ENCODE measurements at regions not wholly inside any gene's neighbourhood (a gene's known extent, or its start where the extent isn't known, plus 50 kb on each side); places are given as distances from the start of the nearest gene placed in this dataset.

DNA sequence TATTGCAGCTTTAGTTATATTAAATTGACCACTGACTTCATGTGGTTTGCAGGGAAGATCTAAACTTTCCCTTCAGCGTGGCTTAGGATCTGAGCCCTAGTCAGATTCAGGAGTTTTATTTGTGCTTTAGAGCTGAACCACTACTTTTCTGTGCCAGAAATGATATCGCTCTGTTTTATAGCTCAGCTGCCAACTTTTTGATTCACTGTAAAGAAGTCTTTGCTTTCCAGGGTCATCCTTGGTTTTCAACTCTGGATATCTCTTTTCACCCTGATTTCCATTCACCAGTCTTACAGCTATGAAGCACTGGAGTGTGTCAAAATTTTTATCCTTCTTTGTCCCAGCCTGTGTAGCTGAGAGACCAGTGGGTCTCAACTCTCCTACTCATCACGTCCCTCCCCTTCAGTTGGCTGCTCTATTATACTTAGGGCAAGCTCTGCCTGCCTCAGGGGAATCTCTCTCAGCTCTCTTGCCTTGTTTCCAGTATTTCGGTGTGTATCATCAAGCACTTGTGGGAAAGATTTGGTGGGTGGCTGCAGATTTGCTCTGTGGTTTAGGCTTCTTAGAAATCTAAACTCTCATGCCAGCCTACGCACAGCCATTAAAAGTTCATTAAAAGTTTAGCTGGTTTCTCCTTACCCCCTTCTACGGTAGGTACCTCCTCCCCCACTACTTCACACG is 425.5 kb downstream of the TENT5A start:
- Histone ChIP-seq H3K27ac (ENCODE audit: low read length) (no peak overlapping the region), H3K9ac (ENCODE audit: low read depth, low read length) (no peak overlapping the region), H3K36me3 (ENCODE audit: insufficient read depth, low read depth, low read length) (no peaks in the 10 kb centered on the region), H3K4me3 (ENCODE audit: low read length) (no peak overlapping the region), H3K4me1 (ENCODE audit: insufficient read depth, low read length) (no peaks in the 10 kb centered on the region), H3K27me3 (ENCODE audit: insufficient read depth, low read length) (no peaks in the 10 kb centered on the region), H3K9me3 (ENCODE audit: insufficient read depth, low read depth, low read length) (no peaks in the 10 kb centered on the region)

DNA sequence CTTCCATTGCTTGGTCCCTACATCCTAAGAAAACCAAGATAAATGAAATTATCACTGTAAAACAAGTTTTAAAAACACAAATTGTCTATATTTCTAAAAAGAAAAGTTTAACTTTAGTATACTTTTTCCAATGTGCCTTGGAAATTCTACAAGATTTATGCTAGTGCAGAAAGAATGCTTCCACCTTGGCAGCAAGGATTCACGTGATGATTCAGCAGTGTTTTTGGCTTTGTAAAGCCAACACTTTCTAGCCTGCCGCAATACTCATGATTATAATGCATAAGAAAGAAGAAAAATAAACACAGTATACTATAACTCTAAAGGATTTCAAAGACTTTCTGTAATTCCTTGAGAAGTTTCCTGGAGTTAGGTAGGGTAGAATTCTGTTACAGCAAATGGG is 442.7 kb downstream of the TENT5A start:
- no peaks in the 10 kb centered on the region for H3K36me3 ChIP-seq (ENCODE audit: insufficient read depth, low read depth, low read length)
- H3K4me3 ChIP-seq (ENCODE audit: low read length): no peak overlapping the region
- no peak overlapping the region for H3K9ac ChIP-seq (ENCODE audit: low read depth, low read length)
- 0 out of 2 replicates have a peak, but pooled peaks cover 3% of the 10 kb centered on the region for H3K4me1 ChIP-seq (ENCODE audit: insufficient read depth, low read length)
- H3K27me3 ChIP-seq (ENCODE audit: insufficient read depth, low read length): no peaks in the 10 kb centered on the region
- peaks cover 11% of the 10 kb centered on the region; the same call in 1 of the 2 replicates for H3K9me3 ChIP-seq (ENCODE audit: insufficient read depth, low read depth, low read length)
- H3K27ac ChIP-seq (ENCODE audit: low read length): no peak overlapping the region

DNA sequence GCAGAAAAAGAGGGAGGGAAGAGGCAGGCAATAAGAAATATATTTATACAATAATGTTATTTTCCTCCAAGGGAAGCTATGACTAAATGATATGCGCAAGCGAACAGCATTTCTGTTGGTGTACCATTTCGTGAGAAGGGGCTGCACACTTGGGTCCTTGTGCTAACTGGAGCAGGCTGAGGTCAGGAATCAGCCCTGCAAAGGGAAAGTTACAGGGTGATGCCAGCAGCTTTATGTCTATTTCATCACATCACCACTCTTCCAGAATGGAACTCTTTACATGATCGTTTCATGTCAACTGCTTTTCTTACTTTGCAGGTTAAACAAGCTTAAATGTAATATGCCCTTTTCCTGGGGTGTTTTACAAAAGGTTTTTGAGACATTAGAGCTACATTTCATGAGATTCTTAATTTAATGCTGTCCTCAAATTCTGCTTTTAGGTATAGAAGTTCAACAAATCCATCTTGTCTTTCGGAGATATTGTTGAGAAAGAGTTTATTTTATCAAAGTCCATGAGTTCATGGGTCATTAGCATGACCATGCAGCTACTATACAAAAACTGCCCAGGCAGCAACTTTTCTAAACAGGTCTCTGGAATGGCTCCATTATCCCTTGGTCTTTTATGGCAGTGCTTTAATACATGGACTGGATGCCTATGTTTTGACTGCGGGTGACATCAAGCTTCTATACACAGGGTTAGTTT is 443.8 kb downstream of the TENT5A start:
- Histone ChIP-seq H3K4me1 (ENCODE audit: insufficient read depth, low read length) (0 out of 2 replicates have a peak, but pooled peaks cover 3% of the 10 kb centered on the region), H3K27ac (ENCODE audit: low read length) (no peak overlapping the region), H3K27me3 (ENCODE audit: insufficient read depth, low read length) (no peaks in the 10 kb centered on the region), H3K36me3 (ENCODE audit: insufficient read depth, low read depth, low read length) (no peaks in the 10 kb centered on the region), H3K9ac (ENCODE audit: low read depth, low read length) (no peak overlapping the region), H3K9me3 (ENCODE audit: insufficient read depth, low read depth, low read length) (peaks cover 7% of the 10 kb centered on the region; the same call in 1 of the 2 replicates), H3K4me3 (ENCODE audit: low read length) (no peak overlapping the region)

DNA sequence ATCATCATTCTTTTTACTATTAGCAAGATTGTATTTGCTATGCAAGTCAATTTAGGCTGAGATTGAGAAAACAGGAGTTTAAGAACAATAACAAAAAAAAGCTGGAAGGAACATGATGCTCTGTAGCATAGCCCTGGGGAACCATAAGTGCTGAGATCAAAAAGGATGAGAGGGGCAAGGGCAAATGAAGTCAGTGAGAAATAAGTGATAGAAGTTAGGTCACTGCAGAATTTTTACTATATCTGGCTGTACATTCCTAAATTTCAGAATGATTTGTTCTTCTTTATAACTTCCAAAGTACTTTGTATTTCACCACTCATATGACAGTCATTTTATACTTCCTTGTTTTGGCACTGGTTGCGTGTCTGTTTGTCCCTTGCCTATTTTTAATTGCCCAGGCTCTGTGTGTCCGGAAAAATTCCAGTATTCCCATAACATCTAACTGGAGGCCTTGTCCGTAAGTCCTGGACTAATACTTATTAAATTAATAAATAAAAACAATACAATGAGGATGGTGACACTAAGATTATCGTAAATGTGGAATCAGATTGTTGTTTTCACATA is 444.7 kb downstream of the TENT5A start:
- H3K36me3 ChIP-seq (ENCODE audit: insufficient read depth, low read depth, low read length): no peaks in the 10 kb centered on the region
- no peaks in the 10 kb centered on the region for H3K27me3 ChIP-seq (ENCODE audit: insufficient read depth, low read length)
- no peaks in the 10 kb centered on the region for H3K9me3 ChIP-seq (ENCODE audit: insufficient read depth, low read depth, low read length)
- no peak overlapping the region for H3K9ac ChIP-seq (ENCODE audit: low read depth, low read length)
- no peak overlapping the region for H3K4me3 ChIP-seq (ENCODE audit: low read length)
- 0 out of 2 replicates have a peak, but pooled peaks cover 3% of the 10 kb centered on the region for H3K4me1 ChIP-seq (ENCODE audit: insufficient read depth, low read length)
- no peak overlapping the region for H3K27ac ChIP-seq (ENCODE audit: low read length)

DNA sequence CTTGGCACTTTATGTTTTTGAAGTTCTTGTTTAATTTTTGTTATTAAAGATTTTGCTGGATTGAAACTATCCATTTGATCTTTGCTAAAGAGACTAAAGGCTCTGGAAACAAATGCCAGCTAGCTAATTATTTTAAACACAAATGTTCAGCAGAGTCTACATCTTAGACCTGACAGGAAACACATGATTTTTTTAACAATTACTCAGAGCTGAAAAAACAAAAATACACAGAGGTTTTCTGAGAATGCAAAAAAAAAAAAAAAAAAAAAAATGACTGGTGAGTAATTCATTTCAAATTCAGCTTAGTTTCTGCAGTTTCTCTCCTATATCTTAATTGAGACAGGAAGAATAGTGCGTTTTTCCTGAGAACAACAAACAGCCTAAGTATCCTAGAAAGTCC is 448.0 kb downstream of the TENT5A start:
- Histone ChIP-seq H3K4me3 (ENCODE audit: low read length) (no peak overlapping the region), H3K27me3 (ENCODE audit: insufficient read depth, low read length) (no peaks in the 10 kb centered on the region), H3K4me1 (ENCODE audit: insufficient read depth, low read length) (0 out of 2 replicates have a peak, but pooled peaks cover 3% of the 10 kb centered on the region), H3K9me3 (ENCODE audit: insufficient read depth, low read depth, low read length) (no peaks in the 10 kb centered on the region), H3K36me3 (ENCODE audit: insufficient read depth, low read depth, low read length) (no peaks in the 10 kb centered on the region), H3K27ac (ENCODE audit: low read length) (no peak overlapping the region), H3K9ac (ENCODE audit: low read depth, low read length) (no peak overlapping the region)

DNA sequence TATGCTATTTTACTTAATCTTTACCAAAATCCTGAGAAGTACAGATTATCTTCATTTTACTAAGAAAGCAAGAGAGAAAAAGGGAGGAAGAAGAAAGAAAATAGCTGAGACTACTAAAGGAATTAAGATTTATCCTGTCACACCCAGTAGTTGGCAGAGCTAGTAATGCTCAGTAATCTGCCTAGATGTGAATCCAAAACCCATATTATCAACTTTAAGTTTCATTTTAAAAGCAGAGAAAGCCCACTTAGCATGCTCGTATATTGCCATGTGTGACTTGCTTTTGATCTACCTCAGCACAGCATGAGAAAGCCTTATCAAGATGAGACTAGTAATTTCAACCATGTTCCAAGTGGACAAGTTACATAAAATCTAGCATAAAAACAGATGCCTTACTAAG is 451.5 kb downstream of the TENT5A start:
- H3K27me3 ChIP-seq (ENCODE audit: insufficient read depth, low read length): no peaks in the 10 kb centered on the region
- H3K4me1 ChIP-seq (ENCODE audit: insufficient read depth, low read length): no peaks in the 10 kb centered on the region
- no peak overlapping the region for H3K9ac ChIP-seq (ENCODE audit: low read depth, low read length)
- H3K36me3 ChIP-seq (ENCODE audit: insufficient read depth, low read depth, low read length): no peaks in the 10 kb centered on the region
- no peak overlapping the region for H3K27ac ChIP-seq (ENCODE audit: low read length)
- H3K9me3 ChIP-seq (ENCODE audit: insufficient read depth, low read depth, low read length): no peaks in the 10 kb centered on the region
- H3K4me3 ChIP-seq (ENCODE audit: low read length): no peak overlapping the region

DNA sequence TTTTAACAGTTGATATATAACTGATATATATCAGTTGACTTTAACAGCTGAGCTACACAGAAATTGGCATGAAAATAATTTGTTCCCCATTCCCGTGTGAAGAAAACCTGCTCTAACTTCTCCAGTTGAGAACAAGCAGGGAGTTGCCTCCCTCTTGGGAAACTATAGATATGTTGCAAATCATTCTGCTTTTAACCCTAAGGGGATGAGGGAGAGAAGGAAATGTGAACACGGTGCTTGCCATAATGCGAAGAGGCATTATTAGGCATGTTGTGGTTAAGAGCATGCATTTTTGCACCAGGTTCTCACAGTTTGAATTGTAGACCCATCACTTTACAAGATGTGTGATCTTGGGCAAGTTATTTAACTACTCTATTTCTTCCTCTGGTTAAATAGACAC is 453.7 kb downstream of the TENT5A start:
- Histone ChIP-seq H3K4me3 (ENCODE audit: low read length) (no peak overlapping the region), H3K9me3 (ENCODE audit: insufficient read depth, low read depth, low read length) (no peaks in the 10 kb centered on the region), H3K4me1 (ENCODE audit: insufficient read depth, low read length) (no peaks in the 10 kb centered on the region), H3K36me3 (ENCODE audit: insufficient read depth, low read depth, low read length) (no peaks in the 10 kb centered on the region), H3K27ac (ENCODE audit: low read length) (no peak overlapping the region), H3K9ac (ENCODE audit: low read depth, low read length) (no peak overlapping the region), H3K27me3 (ENCODE audit: insufficient read depth, low read length) (no peaks in the 10 kb centered on the region)

DNA sequence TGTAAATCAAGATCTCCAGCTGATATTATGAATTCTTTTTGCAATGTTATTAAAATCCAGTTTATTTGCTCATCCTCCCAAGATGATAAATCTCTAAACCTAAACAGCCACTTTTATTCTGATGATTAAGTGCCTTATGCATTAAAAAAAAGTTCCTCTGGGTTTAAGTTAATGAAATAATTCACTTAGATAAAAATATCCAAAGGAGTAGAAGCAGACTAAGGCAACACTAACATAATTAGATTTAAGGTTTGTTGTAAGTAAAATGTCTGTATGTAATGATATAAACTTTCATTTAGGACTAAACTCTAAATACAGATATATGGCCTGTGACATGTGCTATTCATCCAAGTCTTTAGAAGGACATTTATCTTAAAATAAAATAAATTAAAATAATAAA is 457.2 kb downstream of the TENT5A start:
- no peaks in the 10 kb centered on the region for H3K27me3 ChIP-seq (ENCODE audit: insufficient read depth, low read length)
- no peak overlapping the region for H3K9ac ChIP-seq (ENCODE audit: low read depth, low read length)
- no peaks in the 10 kb centered on the region for H3K9me3 ChIP-seq (ENCODE audit: insufficient read depth, low read depth, low read length)
- no peaks in the 10 kb centered on the region for H3K36me3 ChIP-seq (ENCODE audit: insufficient read depth, low read depth, low read length)
- H3K4me1 ChIP-seq (ENCODE audit: insufficient read depth, low read length): no peaks in the 10 kb centered on the region
- H3K4me3 ChIP-seq (ENCODE audit: low read length): no peak overlapping the region
- H3K27ac ChIP-seq (ENCODE audit: low read length): no peak overlapping the region

DNA sequence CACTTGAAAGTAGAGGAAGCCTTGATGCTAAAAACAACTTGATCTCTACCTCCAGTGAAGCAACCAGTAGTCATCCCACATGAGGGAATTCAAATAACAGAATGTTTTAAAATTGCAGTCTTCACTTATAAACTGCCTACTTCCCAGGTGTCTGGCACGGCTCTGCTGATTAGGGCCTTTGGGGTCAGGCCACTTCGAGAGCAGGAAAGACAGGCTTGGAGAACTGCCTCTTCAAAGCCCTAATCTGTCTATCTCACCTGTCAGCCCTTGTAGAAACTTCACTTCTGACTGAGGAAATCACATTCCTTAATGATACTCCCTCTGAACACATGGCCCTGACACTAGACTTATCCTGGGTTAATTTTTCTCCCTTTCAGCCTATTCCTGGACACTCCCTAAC is 458.6 kb downstream of the TENT5A start:
- Histone ChIP-seq H3K4me3 (ENCODE audit: low read length) (no peak overlapping the region), H3K9me3 (ENCODE audit: insufficient read depth, low read depth, low read length) (no peaks in the 10 kb centered on the region), H3K36me3 (ENCODE audit: insufficient read depth, low read depth, low read length) (no peaks in the 10 kb centered on the region), H3K27me3 (ENCODE audit: insufficient read depth, low read length) (no peaks in the 10 kb centered on the region), H3K9ac (ENCODE audit: low read depth, low read length) (no peak overlapping the region), H3K27ac (ENCODE audit: low read length) (no peak overlapping the region), H3K4me1 (ENCODE audit: insufficient read depth, low read length) (no peaks in the 10 kb centered on the region)

DNA sequence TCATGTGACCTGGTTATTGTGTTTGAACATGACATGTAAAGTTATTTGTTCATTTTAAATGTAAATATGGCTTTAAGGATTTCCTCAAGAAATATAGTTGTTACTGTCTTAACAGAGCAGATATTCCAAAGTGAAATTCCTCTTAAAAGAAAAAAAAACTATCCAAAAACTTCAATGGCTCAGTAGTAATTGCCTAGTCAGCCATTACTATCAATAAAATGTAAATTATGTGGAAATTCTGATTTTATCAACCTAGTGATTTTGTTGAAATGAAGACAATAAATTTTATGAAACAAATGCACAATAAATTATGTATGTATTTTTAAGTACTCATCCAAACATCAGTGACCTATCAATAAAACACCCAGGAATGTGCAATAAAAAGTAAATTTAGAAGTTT is 463.3 kb downstream of the TENT5A start:
- H3K4me3 ChIP-seq (ENCODE audit: low read length): no peak overlapping the region
- no peaks in the 10 kb centered on the region for H3K36me3 ChIP-seq (ENCODE audit: insufficient read depth, low read depth, low read length)
- H3K9ac ChIP-seq (ENCODE audit: low read depth, low read length): no peak overlapping the region
- H3K27ac ChIP-seq (ENCODE audit: low read length): no peak overlapping the region
- H3K27me3 ChIP-seq (ENCODE audit: insufficient read depth, low read length): no peaks in the 10 kb centered on the region
- no peaks in the 10 kb centered on the region for H3K4me1 ChIP-seq (ENCODE audit: insufficient read depth, low read length)
- H3K9me3 ChIP-seq (ENCODE audit: insufficient read depth, low read depth, low read length): no peaks in the 10 kb centered on the region

DNA sequence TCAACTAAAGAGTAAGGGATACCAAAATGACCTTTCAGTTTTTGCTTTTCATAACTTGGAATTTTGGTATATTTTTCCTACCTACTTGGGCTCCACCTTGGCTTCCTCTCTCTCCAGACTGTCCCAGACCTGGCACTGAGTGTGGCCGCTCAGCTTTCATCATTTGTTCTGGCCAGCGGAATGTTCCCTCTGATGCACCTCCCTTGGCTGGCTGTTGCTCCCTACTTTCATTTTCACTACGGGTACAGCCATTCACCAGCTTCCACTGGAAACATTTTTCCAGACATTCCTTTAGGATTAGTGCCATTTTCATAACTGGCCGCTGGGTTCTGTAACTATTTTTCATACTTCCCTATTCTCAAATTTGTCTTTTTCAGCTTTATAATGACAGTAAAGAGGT is 487.4 kb downstream of the TENT5A start:
- H3K4me3 ChIP-seq (ENCODE audit: low read length): no peak overlapping the region
- no peak overlapping the region for H3K27ac ChIP-seq (ENCODE audit: low read length)
- H3K27me3 ChIP-seq (ENCODE audit: insufficient read depth, low read length): no peaks in the 10 kb centered on the region
- no peak overlapping the region for H3K9ac ChIP-seq (ENCODE audit: low read depth, low read length)
- no peaks in the 10 kb centered on the region for H3K4me1 ChIP-seq (ENCODE audit: insufficient read depth, low read length)
- no peaks in the 10 kb centered on the region for H3K9me3 ChIP-seq (ENCODE audit: insufficient read depth, low read depth, low read length)
- no peaks in the 10 kb centered on the region for H3K36me3 ChIP-seq (ENCODE audit: insufficient read depth, low read depth, low read length)
